ENCODE measurements at regions not wholly inside any gene's neighbourhood (a gene's known extent, or its start where the extent isn't known, plus 50 kb on each side); places are given as distances from the start of the nearest gene placed in this dataset.

DNA sequence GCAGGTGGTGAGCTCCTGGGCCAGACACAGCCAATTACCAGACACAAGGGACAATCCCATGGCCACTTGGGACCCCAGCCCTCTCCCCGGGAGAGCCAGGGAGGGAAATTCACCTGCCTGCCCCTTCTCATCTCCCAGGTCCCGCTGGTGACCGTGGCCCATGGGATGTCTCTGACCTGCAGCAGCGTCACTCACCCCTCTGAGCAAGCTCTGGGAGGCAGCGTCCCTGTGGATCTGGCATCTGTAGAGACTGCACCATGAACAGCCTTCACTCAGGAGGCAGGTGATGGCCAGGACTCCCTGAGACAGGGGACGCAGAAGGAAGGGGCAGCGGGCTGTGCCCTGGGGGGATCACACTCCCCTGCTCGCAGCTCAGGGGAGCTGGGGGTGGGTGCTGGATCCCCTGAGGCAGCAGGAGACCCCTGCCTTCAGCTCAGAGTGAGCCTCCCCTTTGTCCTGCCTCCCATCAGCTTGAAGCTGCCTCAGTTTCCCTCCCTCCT, 90.8 kb downstream of the FOXL3 start:
- Histone ChIP-seq H3K4me2 (ENCODE audit: low read length) (no peak overlapping the region), H3K27me3 (ENCODE audit: insufficient read depth, low read length) (no peaks in the 10 kb centered on the region), H3K27ac (ENCODE audit: low read depth, low read length) (no peak overlapping the region), H3K9me2 (ENCODE audit: insufficient read depth) (no peaks in the 10 kb centered on the region), H4K20me1 (ENCODE audit: insufficient read depth) (no peaks in the 10 kb centered on the region), H3K4me1 (ENCODE audit: control insufficient read depth in 1 of 2, insufficient read depth in 2 of 2, low read length in 2 of 2) (no peaks in the 10 kb centered on the region), H3K36me3 (ENCODE audit: control insufficient read depth in 1 of 2, insufficient read depth in 2 of 2, low read length in 2 of 2) (no peaks in the 10 kb centered on the region), H3K9me3 (ENCODE audit: control insufficient read depth in 1 of 2, insufficient read depth in 1 of 2, low read depth in 1 of 2, low read length in 2 of 2) (peaks cover 6% of the 10 kb centered on the region in 2 experiments; a peak in 2 of 4 replicates), H3K4me3 (replicated peaks in 1 of 2; ENCODE audit: low read depth in 1 of 2, low read length in 2 of 2) (no peak overlapping the region), H3K79me2 (ENCODE audit: insufficient read depth, low read length) (no peaks in the 10 kb centered on the region), H3K9ac (ENCODE audit: low read length) (no peak overlapping the region), H2AFZ (ENCODE audit: low read depth, low read length, poor library complexity, severe bottlenecking) (no peak overlapping the region)
- no TSS peak for BruUV-seq (replicated peaks)
- TF ChIP-seq CEBPB (IDR thresholded peaks at IDR 0.05; ENCODE audit: low read depth) (no peak), POLR2AphosphoS5 (IDR thresholded peaks at IDR 0.05; ENCODE audit: low read depth, low read length) (no peak), ZFX (IDR thresholded peaks at IDR 0.05) (no peak), POLR2A (IDR thresholded peaks at IDR 0.05; ENCODE audit: borderline replicate concordance, extremely low read depth, insufficient read depth, insufficient read length) (no peak), SP1 (IDR thresholded peaks at IDR 0.05; ENCODE audit: low read depth) (no peak), EGR1 (IDR thresholded peaks at IDR 0.05; ENCODE audit: low read depth) (no peak), SRF (IDR thresholded peaks at IDR 0.05; ENCODE audit: low read depth) (no peak)
- DNase-seq (ENCODE audit: low read depth, low spot score) (no peak), ATAC-seq (no peak)
- ChIA-PET CTCF (no interaction called here), POLR2A (no interaction called here), RAD21 (ENCODE audit: low non-redundant PET in 1 of 2, low total read pairs in 2 of 2, uncharacterized antibody in 2 of 2, unreplicated experiment in 2 of 2) (no interaction called here)
- intact Hi-C loops (cut with micrococcal nuclease), result no loop called here

DNA sequence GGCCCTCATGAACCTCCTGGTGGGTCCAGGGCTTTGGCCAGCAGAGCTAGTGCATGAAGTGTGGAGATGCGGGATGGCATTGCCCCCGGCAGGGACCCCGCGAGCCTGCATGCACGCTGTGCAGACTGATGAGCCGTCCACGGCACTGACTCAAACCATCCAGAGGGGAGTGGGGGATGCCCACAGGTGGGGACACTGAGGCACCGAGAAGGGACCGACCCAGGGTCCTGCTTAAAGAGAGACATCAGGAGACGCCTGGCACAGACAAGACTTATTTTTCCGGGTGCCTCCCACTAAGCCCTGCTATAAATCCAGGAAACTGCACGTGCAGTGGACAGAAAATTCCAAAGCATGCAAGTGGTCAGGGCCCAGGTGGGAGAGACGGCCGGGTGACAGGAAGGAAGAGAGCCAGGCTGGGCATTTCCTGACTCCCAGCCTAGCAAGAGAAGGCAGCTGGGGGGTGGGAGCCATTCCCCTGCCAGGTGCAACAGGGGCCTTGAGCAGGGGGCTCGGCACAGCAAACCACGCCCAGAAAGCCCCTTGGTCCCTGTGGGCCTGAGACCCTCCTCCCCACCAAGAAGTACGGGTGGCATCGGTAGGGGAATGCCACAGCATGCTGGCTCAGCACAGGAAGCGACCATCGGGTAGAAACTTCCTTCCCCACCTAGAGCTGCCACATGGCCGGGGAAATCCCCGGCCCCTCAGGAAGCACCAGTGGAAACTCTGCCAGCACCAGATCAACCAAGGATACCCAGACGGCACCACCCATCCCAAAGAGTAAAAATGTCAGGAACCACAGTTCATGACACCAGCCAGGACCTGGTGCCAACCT, 91.5 kb downstream of the FOXL3 start:
- H4K20me1 ChIP-seq (ENCODE audit: insufficient read depth), result no peaks in the 10 kb centered on the region

More for the DNA sequence above, 91.5 kb downstream of the FOXL3 start:
- no peak overlapping the region for H2AFZ ChIP-seq (ENCODE audit: low read depth, low read length, poor library complexity, severe bottlenecking)
- intact Hi-C loops (cut with micrococcal nuclease), result no loop called here
- no peak overlapping the region for H3K9ac ChIP-seq (ENCODE audit: low read length)
- H3K4me3 ChIP-seq (replicated peaks in 1 of 2; ENCODE audit: low read depth in 1 of 2, low read length in 2 of 2), result no peak overlapping the region
- H3K79me2 ChIP-seq (ENCODE audit: insufficient read depth, low read length), result no peaks in the 10 kb centered on the region
- no peak overlapping the region for H3K27ac ChIP-seq (ENCODE audit: low read depth, low read length)
- H3K27me3 ChIP-seq (ENCODE audit: insufficient read depth, low read length), result no peaks in the 10 kb centered on the region
- H3K4me1 ChIP-seq (ENCODE audit: control insufficient read depth in 1 of 2, insufficient read depth in 2 of 2, low read length in 2 of 2), result no peaks in the 10 kb centered on the region
- no peak for ATAC-seq
- CTCF ChIA-PET, result no interaction called here
- no peak for DNase-seq (ENCODE audit: low read depth, low spot score)
- no peaks in the 10 kb centered on the region for H3K36me3 ChIP-seq (ENCODE audit: control insufficient read depth in 1 of 2, insufficient read depth in 2 of 2, low read length in 2 of 2)
- peaks cover 6% of the 10 kb centered on the region in 2 experiments; a peak in 2 of 4 replicates for H3K9me3 ChIP-seq (ENCODE audit: control insufficient read depth in 1 of 2, insufficient read depth in 1 of 2, low read depth in 1 of 2, low read length in 2 of 2)
- TF ChIP-seq, protein P1, sequence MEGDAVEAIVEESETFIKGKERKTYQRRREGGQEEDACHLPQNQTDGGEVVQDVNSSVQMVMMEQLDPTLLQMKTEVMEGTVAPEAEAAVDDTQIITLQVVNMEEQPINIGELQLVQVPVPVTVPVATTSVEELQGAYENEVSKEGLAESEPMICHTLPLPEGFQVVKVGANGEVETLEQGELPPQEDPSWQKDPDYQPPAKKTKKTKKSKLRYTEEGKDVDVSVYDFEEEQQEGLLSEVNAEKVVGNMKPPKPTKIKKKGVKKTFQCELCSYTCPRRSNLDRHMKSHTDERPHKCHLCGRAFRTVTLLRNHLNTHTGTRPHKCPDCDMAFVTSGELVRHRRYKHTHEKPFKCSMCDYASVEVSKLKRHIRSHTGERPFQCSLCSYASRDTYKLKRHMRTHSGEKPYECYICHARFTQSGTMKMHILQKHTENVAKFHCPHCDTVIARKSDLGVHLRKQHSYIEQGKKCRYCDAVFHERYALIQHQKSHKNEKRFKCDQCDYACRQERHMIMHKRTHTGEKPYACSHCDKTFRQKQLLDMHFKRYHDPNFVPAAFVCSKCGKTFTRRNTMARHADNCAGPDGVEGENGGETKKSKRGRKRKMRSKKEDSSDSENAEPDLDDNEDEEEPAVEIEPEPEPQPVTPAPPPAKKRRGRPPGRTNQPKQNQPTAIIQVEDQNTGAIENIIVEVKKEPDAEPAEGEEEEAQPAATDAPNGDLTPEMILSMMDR (IDR thresholded peaks at IDR 0.05 in 2 of 3, conservative IDR thresholded peaks at IDR 0.05 in 1 of 3; ENCODE audit: borderline replicate concordance in 1 of 3, insufficient read depth in 1 of 3, low read depth in 2 of 3, low read length in 2 of 3), result no peak
- no peak for TF ChIP-seq YY1 (IDR thresholded peaks at IDR 0.05; ENCODE audit: extremely low read depth, insufficient replicate concordance, low read depth, low read length)
- TF ChIP-seq EZH2 (IDR thresholded peaks at IDR 0.05), result no peak
- TF ChIP-seq POLR2A (IDR thresholded peaks at IDR 0.05; ENCODE audit: borderline replicate concordance, extremely low read depth, insufficient read depth, insufficient read length), result no peak
- no peak for TF ChIP-seq ZNF274 (IDR thresholded peaks at IDR 0.05; ENCODE audit: low read depth, low read length)
- no peak for TF ChIP-seq EGR1 (IDR thresholded peaks at IDR 0.05; ENCODE audit: low read depth)
- RAD21 ChIA-PET (ENCODE audit: low non-redundant PET in 1 of 2, low total read pairs in 2 of 2, uncharacterized antibody in 2 of 2, unreplicated experiment in 2 of 2), result no interaction called here
- POLR2A ChIA-PET, result no interaction called here
- BruUV-seq (replicated peaks), result no TSS peak
- no peaks in the 10 kb centered on the region for H3K9me2 ChIP-seq (ENCODE audit: insufficient read depth)
- H3K4me2 ChIP-seq (ENCODE audit: low read length), result no peak overlapping the region
